Thyroid gland (tissue), 4 donors: ENCODE measurements at regions not wholly inside any gene's neighbourhood (a gene's known extent, or its start where the extent isn't known, plus 50 kb on each side); places are given as distances from the start of the nearest gene placed in this dataset.

Experiments used
- POLR2A ChIP-seq, 2 donors: fragments of 450-650 bp; IDR thresholded peaks; one replicate each; pipeline ENCODE4 v1.6.1; 2017; ENCODE audit warnings: antibody characterized with exemption in 2 of 2, mild to moderate bottlenecking in 2 of 2, moderate library complexity in 1 of 2
- TF ChIP-seq, protein P1 (sequence below), 6 experiments: fragments of 200-600 bp in 3 of 6; fragments of 450-650 bp in 3 of 6; sonication (generic) in 3 of 6; IDR thresholded peaks; one replicate each; pipeline ENCODE4 v1.5.1; 2016 to 2019; ENCODE audit warnings: antibody characterized with exemption in 6 of 6, mild to moderate bottlenecking in 2 of 6, inconsistent platforms in 1 of 6, moderate library complexity in 1 of 6

DNA sequence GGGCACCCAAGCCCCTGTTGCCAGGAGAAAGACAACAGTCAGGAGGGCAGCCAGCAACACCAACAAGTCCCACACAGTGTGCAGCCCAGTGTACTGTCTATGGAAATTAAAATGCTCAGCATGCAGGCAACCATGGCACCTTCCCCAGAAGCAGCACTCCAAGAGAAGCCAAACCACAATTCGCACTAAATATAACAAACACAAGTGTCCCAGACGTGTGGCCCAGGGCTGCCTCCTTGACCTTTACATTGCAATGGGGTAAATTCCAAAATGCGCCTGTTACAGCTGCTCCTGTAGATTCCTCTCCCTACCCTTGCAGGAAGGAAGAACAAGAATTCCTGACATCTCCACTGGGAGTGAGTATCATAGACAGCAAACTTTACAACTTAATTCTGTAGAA, 292.8 kb upstream of the USP9Y start:
- TF ChIP-seq, protein P1, sequence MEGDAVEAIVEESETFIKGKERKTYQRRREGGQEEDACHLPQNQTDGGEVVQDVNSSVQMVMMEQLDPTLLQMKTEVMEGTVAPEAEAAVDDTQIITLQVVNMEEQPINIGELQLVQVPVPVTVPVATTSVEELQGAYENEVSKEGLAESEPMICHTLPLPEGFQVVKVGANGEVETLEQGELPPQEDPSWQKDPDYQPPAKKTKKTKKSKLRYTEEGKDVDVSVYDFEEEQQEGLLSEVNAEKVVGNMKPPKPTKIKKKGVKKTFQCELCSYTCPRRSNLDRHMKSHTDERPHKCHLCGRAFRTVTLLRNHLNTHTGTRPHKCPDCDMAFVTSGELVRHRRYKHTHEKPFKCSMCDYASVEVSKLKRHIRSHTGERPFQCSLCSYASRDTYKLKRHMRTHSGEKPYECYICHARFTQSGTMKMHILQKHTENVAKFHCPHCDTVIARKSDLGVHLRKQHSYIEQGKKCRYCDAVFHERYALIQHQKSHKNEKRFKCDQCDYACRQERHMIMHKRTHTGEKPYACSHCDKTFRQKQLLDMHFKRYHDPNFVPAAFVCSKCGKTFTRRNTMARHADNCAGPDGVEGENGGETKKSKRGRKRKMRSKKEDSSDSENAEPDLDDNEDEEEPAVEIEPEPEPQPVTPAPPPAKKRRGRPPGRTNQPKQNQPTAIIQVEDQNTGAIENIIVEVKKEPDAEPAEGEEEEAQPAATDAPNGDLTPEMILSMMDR (IDR thresholded peaks at IDR 0.05): no peak
- no peak for TF ChIP-seq POLR2A (IDR thresholded peaks at IDR 0.05)
